Astrocyte of the spinal cord (primary cell): ENCODE measurements at regions not wholly inside any gene's neighbourhood (a gene's known extent, or its start where the extent isn't known, plus 50 kb on each side); places are given as distances from the start of the nearest gene placed in this dataset.

Experiments used
- DNase-seq: peaks from one replicate; pipeline ENCODE4 v3.0.0; 2011; ENCODE audit warnings: low read depth, low spot score
- H3K4me3 ChIP-seq: 2 replicates; pipeline ENCODE4 v1.5.1; 2011; ENCODE audit warnings: low read depth, mild to moderate bottlenecking, low read length, moderate library complexity
- CTCF ChIP-seq: IDR thresholded peaks from 2 replicates; pipeline ENCODE4 v1.5.1; 2012; ENCODE audit warnings: low read depth, mild to moderate bottlenecking, low read length, inconsistent platforms
- in situ Hi-C: cut with HindIII; loops from 2 replicates; pipeline ENCODE4 v1.10.0; 2017; ENCODE audit warnings: low sequenced_read_pairs

- no peak for DNase-seq
- in situ Hi-C loops, result no loop called here
- no peak for TF ChIP-seq CTCF
- no peak overlapping the region for H3K4me3 ChIP-seq
Observed at GRCh38 chr3:153268564-153269279, 106.7 kb downstream of the RAP2B start.

- DNase-seq, result no peak
- in situ Hi-C loops, result no loop called here
- TF ChIP-seq CTCF, result no peak
- H3K4me3 ChIP-seq, result no peak overlapping the region
Observed at GRCh38 chr3:153269730-153270129, 107.7 kb downstream of the RAP2B start.

GRCh38 chr3:153273217-153273616 is 111.2 kb downstream of the RAP2B start:
- TF ChIP-seq CTCF, result no peak
- in situ Hi-C loops, result no loop called here
- no peak overlapping the region for H3K4me3 ChIP-seq
- no peak for DNase-seq

GRCh38 chr3:153273767-153274435 is 111.9 kb downstream of the RAP2B start:
- no peak for TF ChIP-seq CTCF
- in situ Hi-C loops, result no loop called here
- no peak overlapping the region for H3K4me3 ChIP-seq
- peak; percentile 41 for DNase-seq

- in situ Hi-C loops, result no loop called here
- TF ChIP-seq CTCF, result no peak
- DNase-seq, result no peak
- H3K4me3 ChIP-seq, result no peak overlapping the region
Observed at GRCh38 chr3:153274561-153274960, 112.5 kb downstream of the RAP2B start.

GRCh38 chr3:153275514-153275913 is 113.5 kb downstream of the RAP2B start:
- no peak for DNase-seq
- in situ Hi-C loops, result no loop called here
- no peak overlapping the region for H3K4me3 ChIP-seq
- TF ChIP-seq CTCF, result no peak
